Activated T-helper 1 cell treated with anti-CD3 and anti-CD28 coated beads, Interleukin-12 subunit alpha, Interleukin-12 subunit beta, Interleukin-2, Interleukin-4 antibody, amounts not matched to agents 30 ng/mL and 10 ng/mL and 1 ng/mL, durations not matched to agents 14 hours and 24 hours and 36 hours (primary cell): ENCODE measurements at regions not wholly inside any gene's neighbourhood (a gene's known extent, or its start where the extent isn't known, plus 50 kb on each side); places are given as distances from the start of the nearest gene placed in this dataset.
"Not testable (repeated sequence)": the region's sequence is repeated elsewhere in the genome, so short reads cannot be mapped to it uniquely, and the experiment has no call there.

Experiments
- DNase-seq: peaks from one replicate; pipeline ENCODE4 v3.0.0; 2021; ENCODE audit warnings: low spot score
- H3K27ac Mint-ChIP-seq: one replicate; pipeline ENCODE4 v1.8.0; 2021; ENCODE audit warnings: mild to moderate bottlenecking, mixed read lengths
- H3K27me3 Mint-ChIP-seq: one replicate; pipeline ENCODE4 v1.8.0; 2022; ENCODE audit warnings: mild to moderate bottlenecking, moderate library complexity, mixed read lengths; ENCODE audit not compliant: insufficient read depth
- H3K36me3 Mint-ChIP-seq: one replicate; pipeline ENCODE4 v1.8.0; 2021; ENCODE audit warnings: low read depth, mixed read lengths
- H3K4me1 Mint-ChIP-seq: one replicate; pipeline ENCODE4 v1.8.0; 2021; ENCODE audit warnings: low read depth, mixed read lengths
- H3K4me3 Mint-ChIP-seq: one replicate; pipeline ENCODE4 v1.8.0; 2021; ENCODE audit warnings: mild to moderate bottlenecking, moderate library complexity, mixed read lengths
- H3K9me3 Mint-ChIP-seq: one replicate; pipeline ENCODE4 v1.8.0; 2021; ENCODE audit warnings: mixed read lengths
- intact Hi-C: fragments of 100-400 bp; cut with micrococcal nuclease; formaldehyde crosslinking; loops from one replicate; pipeline ENCODE4 v1.15.1; 2024

DNA sequence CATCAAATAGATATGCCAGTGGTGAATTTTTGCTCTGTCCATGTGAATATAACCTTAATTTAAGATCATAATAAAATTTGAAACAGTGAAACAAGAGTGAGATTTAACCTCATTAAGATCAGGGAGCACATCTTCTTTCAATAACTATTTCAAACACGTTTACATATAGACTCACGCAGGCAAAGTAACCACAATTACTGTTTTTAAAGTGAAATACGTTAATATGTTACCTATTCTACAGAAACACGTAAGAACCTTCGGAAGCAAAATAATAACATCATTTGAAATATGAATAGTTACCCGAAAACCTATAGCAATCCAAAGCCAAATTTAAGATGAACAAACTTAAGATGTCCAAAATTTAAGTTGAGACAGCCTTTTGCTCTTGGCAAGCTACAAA lies 136.2 kb upstream of the ZC3H12C start:
- Mint-ChIP-seq H3K27ac (no peak overlapping the region), H3K9me3 (no peaks in the 10 kb centered on the region)
- intact Hi-C loops: no loop called here

DNA sequence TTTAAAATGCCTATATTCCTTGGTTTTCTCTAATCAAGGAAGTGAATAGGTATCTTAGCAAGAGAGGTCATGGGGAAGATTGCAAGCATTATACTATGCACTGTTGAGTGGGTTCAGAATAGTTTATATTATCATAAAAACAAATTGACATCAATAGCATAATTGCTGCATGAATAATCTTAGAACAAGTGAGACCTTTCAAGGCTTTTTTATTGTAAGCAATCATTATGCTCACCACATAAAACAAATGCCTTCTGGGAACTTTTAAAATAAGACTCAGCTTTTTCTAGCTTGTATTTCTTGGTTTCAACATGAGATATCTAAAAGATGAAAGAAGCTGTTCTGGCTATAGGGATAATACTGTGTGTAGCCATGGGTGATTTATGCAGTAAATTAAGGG lies 135.6 kb upstream of the ZC3H12C start:
- intact Hi-C loops: no loop called here
- DNase-seq: no peak
- no peak overlapping the region for H3K27ac Mint-ChIP-seq
- no peak overlapping the region for H3K4me3 Mint-ChIP-seq
- H3K4me1 Mint-ChIP-seq: peaks cover 16% of the 10 kb centered on the region
- H3K36me3 Mint-ChIP-seq: no peaks in the 10 kb centered on the region
- peaks cover 16% of the 10 kb centered on the region for H3K27me3 Mint-ChIP-seq
- no peaks in the 10 kb centered on the region for H3K9me3 Mint-ChIP-seq

More for the DNA sequence above, 136.2 kb upstream of the ZC3H12C start:
- no peaks in the 10 kb centered on the region for H3K36me3 Mint-ChIP-seq
- H3K4me1 Mint-ChIP-seq: peaks cover 16% of the 10 kb centered on the region
- peaks cover 21% of the 10 kb centered on the region for H3K27me3 Mint-ChIP-seq
- H3K4me3 Mint-ChIP-seq: no peak overlapping the region
- no peak for DNase-seq

DNA sequence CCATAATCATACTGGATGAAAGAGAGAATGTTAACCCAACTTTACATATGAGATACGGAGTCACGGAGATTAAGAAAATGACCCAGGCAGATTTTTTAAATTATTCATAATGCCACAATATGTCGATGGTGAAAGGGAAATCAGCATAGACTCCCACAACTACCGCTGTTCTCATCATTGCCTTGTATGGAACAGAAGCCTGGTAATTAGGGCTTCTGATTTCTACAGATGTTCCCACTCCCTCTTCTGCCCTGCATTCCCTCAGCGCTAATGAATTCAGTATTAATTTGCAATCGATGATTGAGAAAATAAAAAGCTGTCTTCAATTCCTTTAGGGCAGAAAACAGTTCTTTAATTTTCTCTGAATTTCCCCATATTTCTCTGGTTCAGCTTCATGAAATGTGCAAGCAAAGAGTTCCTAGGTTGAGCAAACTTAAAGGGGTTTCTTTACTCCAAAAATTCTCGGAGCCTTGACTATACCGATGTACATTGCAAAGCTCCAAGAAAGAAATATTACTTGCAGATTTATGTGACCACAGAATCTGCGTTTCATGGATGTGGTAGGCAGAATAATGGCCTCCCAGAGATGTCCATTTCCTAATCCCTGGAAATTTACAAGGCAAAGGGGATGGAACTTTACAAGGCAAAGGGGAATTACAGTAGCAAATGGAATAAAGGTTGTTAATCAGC lies 134.9 kb upstream of the ZC3H12C start:
- no peak for DNase-seq
- no peak overlapping the region for H3K27ac Mint-ChIP-seq
- peaks cover 16% of the 10 kb centered on the region for H3K4me1 Mint-ChIP-seq
- no peaks in the 10 kb centered on the region for H3K9me3 Mint-ChIP-seq
- no peaks in the 10 kb centered on the region for H3K36me3 Mint-ChIP-seq
- no peak overlapping the region for H3K4me3 Mint-ChIP-seq
- peaks cover 16% of the 10 kb centered on the region for H3K27me3 Mint-ChIP-seq
- intact Hi-C loops: no loop called here

DNA sequence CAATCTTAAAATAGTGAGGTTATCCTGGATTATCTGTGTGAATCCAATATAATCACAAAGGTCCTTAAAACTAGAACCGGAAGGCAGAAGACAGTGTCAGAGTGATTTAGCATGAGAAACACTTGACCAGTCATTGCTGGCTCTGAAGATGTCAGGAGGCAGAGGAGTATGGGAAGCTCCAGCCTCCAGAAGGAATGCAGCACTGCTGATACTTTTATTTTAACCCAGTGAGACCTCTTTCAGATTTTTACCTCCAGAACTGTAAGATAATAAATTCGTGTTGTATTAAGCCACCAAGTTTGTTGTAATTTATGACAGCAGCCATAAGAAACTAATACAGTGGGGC lies 134.4 kb upstream of the ZC3H12C start:
- peaks cover 16% of the 10 kb centered on the region for H3K4me1 Mint-ChIP-seq
- H3K4me3 Mint-ChIP-seq: no peak overlapping the region
- intact Hi-C loops: no loop called here
- H3K27me3 Mint-ChIP-seq: peaks cover 16% of the 10 kb centered on the region
- no peaks in the 10 kb centered on the region for H3K36me3 Mint-ChIP-seq
- H3K27ac Mint-ChIP-seq: no peak overlapping the region
- H3K9me3 Mint-ChIP-seq: no peaks in the 10 kb centered on the region
- DNase-seq: no peak

DNA sequence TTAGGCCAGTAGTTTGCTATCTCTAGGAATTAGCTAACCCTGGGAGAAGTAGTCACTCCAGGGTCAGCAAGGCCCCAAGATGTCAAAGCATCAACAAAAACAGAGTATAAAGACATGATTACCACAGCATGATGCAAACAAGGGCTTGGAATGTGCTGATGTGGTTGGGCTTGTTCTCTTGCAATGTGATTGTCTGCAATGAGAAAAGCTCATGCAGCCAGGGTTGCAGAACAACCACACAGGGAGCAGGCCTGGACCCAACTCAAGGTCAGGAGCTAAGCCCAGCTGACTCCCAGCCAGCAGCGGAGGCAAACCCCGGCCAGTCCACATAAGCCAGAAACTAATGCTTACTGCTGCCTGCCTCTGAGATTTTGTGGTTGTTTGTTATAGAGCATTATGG lies 132.4 kb upstream of the ZC3H12C start:
- intact Hi-C loops: no loop called here
- peaks cover 3% of the 10 kb centered on the region for H3K36me3 Mint-ChIP-seq
- no peak overlapping the region for H3K27ac Mint-ChIP-seq
- H3K4me3 Mint-ChIP-seq: no peak overlapping the region
- H3K9me3 Mint-ChIP-seq: peaks cover 3% of the 10 kb centered on the region
- H3K4me1 Mint-ChIP-seq: peaks cover 17% of the 10 kb centered on the region
- H3K27me3 Mint-ChIP-seq: peaks cover 10% of the 10 kb centered on the region
- DNase-seq: no peak

DNA sequence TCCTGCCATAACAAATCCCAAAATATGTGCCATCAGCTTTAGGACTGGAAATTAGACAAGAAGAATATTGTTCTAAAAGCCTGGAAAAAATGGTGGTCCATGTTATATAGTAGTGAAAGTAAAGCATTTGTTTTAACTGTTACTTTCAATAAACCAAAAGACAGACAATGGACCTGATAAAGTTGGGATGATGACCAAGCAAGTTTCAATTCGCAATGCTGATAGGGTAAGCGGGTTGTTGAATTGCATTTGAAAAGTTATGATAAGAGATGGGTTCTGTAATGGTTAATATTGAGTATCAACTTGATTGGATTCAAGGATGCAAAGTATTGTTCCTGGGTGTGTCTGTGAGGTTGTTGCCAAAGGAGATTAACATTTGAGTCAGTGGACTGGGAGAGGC lies 131.9 kb upstream of the ZC3H12C start:
- Mint-ChIP-seq H3K36me3 (peaks cover 4% of the 10 kb centered on the region), H3K27me3 (peaks cover 10% of the 10 kb centered on the region), H3K4me1 (peaks cover 17% of the 10 kb centered on the region), H3K9me3 (peaks cover 4% of the 10 kb centered on the region), H3K4me3 (no peak overlapping the region), H3K27ac (no peak overlapping the region)
- intact Hi-C loops: no loop called here
- DNase-seq: no peak

DNA sequence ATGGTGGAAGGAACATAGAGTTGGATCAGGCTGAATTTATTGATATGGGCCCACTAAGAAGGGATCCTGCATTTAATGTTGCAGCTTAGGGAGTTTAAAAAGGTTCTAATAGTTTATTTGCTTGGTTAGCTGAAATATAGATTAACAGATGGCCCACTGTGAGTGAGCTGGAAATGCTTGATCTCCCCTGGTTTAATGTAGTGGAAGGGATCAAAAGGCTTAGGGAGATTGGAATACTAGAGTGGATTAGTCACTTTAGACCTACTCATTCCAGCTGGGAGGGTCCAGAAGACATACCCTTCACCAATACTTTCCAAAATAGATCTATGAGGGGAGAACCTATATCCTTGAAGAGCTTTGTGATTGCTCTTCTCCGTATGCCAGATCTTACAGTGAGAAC lies 130.1 kb upstream of the ZC3H12C start:
- H3K36me3 Mint-ChIP-seq: peaks cover 4% of the 10 kb centered on the region
- H3K4me3 Mint-ChIP-seq: no peak overlapping the region
- H3K4me1 Mint-ChIP-seq: peaks cover 8% of the 10 kb centered on the region
- DNase-seq: no peak
- no peak overlapping the region for H3K27ac Mint-ChIP-seq
- peaks cover 10% of the 10 kb centered on the region for H3K9me3 Mint-ChIP-seq
- H3K27me3 Mint-ChIP-seq: peaks cover 7% of the 10 kb centered on the region
- intact Hi-C loops: no loop called here

DNA sequence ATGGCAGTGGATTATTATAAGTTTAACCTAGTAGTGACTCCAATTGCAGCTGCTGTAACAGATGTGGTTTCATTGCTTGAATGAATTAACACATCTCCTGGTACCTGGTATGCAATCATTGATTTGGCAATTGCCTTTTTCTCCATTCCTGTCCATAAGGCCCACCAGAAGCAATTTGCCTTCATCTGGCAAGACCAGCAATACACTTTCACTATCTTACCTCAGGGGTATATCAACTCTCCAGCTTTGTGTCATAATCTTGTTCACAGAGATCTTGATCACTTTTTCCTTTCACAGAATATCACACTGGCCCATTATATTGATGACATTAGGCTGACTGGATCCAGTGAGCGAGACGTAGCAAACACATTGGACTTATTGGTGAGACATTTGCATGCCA lies 128.7 kb upstream of the ZC3H12C start:
- Mint-ChIP-seq H3K4me3 (no peak overlapping the region), H3K36me3 (peaks cover 6% of the 10 kb centered on the region), H3K4me1 (peaks cover 15% of the 10 kb centered on the region), H3K27ac (no peak overlapping the region), H3K27me3 (peaks cover 4% of the 10 kb centered on the region), H3K9me3 (peaks cover 17% of the 10 kb centered on the region)
- no peak for DNase-seq
- intact Hi-C loops: no loop called here

DNA sequence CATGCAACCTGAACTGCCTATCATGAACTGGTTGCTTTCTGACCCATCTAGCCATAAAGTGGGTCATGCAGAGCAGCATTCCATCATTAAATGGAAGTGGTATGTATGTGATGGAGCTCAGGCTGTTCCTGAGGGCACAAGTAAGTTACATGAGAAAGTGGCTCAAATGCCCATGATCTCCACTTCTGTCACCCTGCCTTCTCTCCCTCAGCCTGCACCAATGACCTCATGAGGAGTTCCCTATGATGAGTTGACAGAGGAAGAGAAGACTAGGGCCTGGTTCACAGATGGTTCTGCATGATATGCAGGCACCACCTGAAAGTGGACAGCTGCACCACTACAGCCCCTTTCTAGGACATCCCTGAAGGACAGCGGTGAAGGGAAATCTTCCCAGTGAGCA lies 127.7 kb upstream of the ZC3H12C start:
- H3K36me3 Mint-ChIP-seq, DNase-seq, H3K27me3 Mint-ChIP-seq, H3K4me3 Mint-ChIP-seq, intact Hi-C loops: not testable (repeated sequence)
- Mint-ChIP-seq H3K9me3 (peaks cover 17% of the 10 kb centered on the region), H3K27ac (peak overlapping the region; percentile 59), H3K4me1 (peaks cover 20% of the 10 kb centered on the region)

DNA sequence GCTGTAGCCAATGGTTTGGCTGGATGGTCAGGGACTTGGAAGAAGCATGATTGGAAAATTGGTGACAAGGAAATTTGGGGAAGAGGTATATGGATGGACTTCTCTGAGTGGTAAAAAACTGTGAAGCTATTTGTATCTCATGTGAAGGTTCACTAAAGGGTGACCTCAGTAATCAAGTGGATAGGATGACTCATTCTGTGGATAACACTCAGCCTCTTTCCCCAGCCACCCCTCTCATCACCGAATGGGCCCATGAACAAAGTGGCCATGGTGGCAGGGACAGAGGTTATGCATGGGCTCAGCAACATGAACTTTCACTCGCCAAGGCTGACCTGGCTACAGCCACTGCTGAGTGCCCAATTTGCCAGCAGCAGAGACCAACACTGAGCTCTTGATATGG lies 127.3 kb upstream of the ZC3H12C start:
- DNase-seq, H3K36me3 Mint-ChIP-seq, H3K4me3 Mint-ChIP-seq, intact Hi-C loops, H3K27me3 Mint-ChIP-seq: not testable (repeated sequence)
- H3K9me3 Mint-ChIP-seq: peaks cover 17% of the 10 kb centered on the region
- H3K27ac Mint-ChIP-seq: peak overlapping the region; percentile 59
- H3K4me1 Mint-ChIP-seq: peaks cover 24% of the 10 kb centered on the region

DNA sequence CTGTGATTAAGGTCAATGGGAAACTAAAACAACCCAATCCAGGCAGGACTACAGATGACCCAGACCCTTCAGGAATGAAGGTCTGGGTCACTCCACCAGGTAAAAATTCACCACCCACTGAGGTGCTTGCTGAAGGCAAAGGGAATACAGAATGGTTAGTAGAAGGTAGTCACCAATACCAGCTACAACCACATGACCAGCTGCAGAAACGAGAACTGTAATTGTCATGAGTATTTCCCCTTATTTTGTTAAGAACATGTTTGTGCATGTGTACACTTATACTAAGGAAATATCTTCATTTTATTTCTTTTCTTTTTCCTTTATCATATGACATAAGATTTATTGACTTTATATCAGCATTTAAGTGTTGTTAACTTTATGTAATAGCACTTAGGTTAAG lies 126.1 kb upstream of the ZC3H12C start:
- H3K4me3 Mint-ChIP-seq, H3K27ac Mint-ChIP-seq, H3K36me3 Mint-ChIP-seq, intact Hi-C loops, DNase-seq, H3K27me3 Mint-ChIP-seq: not testable (repeated sequence)
- Mint-ChIP-seq H3K4me1 (peaks cover 32% of the 10 kb centered on the region), H3K9me3 (peaks cover 17% of the 10 kb centered on the region)

DNA sequence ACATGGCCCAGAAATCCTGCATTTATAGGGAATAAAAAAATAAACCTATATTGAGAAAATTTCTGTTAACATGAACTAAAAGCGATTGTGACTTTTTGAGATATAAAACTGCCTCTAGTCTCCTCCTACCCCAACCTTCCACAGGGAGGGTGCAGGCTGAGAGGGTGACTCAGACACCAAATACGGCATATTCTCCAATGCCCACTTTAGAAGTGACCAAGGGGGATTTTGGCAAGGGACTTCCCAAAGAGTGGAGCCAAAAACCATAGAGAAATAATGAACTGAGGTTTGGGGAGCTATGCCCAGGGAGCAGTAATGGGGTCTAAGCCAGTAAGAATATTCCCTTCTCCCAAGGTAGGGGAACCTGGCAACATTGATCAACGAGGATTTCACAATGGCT lies 124.9 kb upstream of the ZC3H12C start:
- Mint-ChIP-seq H3K4me1 (peaks cover 43% of the 10 kb centered on the region), H3K9me3 (peaks cover 17% of the 10 kb centered on the region), H3K36me3 (peaks cover 6% of the 10 kb centered on the region), H3K27ac (no peak overlapping the region), H3K4me3 (no peak overlapping the region), H3K27me3 (peaks cover 2% of the 10 kb centered on the region)
- no peak for DNase-seq
- intact Hi-C loops: no loop called here

DNA sequence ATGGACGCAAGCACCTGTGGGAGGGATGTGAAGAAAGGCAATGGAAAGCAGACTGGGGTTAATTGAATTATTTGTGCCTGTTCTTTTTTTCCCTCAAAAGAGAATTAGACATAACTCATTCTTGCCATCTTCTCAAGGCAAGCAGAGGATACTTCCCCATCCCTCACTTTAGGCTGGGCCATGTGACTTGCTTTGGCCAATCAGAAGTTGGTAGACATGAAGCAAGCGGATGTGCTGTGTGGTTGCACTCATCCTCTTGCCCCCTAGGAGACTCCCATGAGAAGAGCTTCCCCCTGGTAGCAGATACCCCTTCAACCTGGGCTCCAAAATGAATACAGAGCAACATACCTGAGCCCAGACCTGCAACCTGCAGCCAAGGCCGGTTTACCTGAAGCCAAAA lies 124.4 kb upstream of the ZC3H12C start:
- no peak overlapping the region for H3K4me3 Mint-ChIP-seq
- H3K27ac Mint-ChIP-seq: no peak overlapping the region
- peaks cover 47% of the 10 kb centered on the region for H3K4me1 Mint-ChIP-seq

More for the DNA sequence above, 124.4 kb upstream of the ZC3H12C start:
- peaks cover 4% of the 10 kb centered on the region for H3K27me3 Mint-ChIP-seq
- intact Hi-C loops: no loop called here
- DNase-seq: no peak
- peaks cover 17% of the 10 kb centered on the region for H3K9me3 Mint-ChIP-seq
- H3K36me3 Mint-ChIP-seq: peaks cover 6% of the 10 kb centered on the region
